ENCODE measurements at regions not wholly inside any gene's neighbourhood (a gene's known extent, or its start where the extent isn't known, plus 50 kb on each side); places are given as distances from the start of the nearest gene placed in this dataset.

DNA sequence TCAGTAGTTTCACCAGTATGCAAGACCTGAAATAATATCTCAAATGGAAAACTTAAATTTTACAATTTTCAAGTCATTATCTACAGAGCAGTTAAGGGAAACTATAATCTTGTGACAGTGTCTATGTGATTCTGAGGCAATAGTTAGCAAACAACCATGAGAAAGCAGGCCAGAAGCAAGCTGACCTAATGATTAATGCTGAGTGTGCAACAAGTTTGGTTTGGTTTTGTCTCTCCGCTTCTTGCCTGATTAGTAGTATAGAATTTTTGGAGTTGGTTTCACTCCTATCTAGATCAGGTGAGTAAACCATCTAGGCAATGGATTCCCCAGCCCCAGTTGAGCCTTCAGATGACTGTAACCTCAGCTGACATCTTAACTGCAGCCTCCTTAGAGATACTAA, 212.9 kb upstream of the NAV3 start:
- TF ChIP-seq, protein P1, sequence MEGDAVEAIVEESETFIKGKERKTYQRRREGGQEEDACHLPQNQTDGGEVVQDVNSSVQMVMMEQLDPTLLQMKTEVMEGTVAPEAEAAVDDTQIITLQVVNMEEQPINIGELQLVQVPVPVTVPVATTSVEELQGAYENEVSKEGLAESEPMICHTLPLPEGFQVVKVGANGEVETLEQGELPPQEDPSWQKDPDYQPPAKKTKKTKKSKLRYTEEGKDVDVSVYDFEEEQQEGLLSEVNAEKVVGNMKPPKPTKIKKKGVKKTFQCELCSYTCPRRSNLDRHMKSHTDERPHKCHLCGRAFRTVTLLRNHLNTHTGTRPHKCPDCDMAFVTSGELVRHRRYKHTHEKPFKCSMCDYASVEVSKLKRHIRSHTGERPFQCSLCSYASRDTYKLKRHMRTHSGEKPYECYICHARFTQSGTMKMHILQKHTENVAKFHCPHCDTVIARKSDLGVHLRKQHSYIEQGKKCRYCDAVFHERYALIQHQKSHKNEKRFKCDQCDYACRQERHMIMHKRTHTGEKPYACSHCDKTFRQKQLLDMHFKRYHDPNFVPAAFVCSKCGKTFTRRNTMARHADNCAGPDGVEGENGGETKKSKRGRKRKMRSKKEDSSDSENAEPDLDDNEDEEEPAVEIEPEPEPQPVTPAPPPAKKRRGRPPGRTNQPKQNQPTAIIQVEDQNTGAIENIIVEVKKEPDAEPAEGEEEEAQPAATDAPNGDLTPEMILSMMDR (IDR thresholded peaks at IDR 0.05): no peak
- Histone ChIP-seq H3K4me1 (no peaks in the 10 kb centered on the region), H3K36me3 (no peaks in the 10 kb centered on the region), H3K9me3 (peaks cover 14% of the 10 kb centered on the region), H3K4me3 (no peak overlapping the region), H3K27ac (no peak overlapping the region), H3K27me3 (ENCODE audit: low read depth) (no peaks in the 10 kb centered on the region)
- intact Hi-C loops (cut with DNase I): no loop called here
- DNase-seq (no peak), ATAC-seq (no peak)

DNA sequence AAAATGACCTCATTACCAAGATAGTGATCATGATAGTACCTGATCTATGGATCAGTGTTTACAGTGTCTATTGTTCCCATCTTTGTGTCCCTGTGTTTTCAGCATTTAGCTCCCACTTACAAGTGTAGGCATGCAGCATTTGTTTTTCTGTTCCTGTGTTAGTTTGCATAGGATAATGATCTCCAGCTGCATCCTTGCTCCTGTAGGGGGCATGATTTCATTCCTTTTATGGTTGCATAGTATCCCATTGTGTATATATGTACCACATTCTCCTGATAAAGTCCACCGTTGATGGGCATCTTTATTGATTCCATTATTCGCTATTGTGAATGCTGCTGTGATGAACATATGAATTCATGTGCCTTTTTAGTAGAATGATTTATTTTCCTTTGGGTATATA, 215.4 kb upstream of the NAV3 start:
- Histone ChIP-seq H3K4me1 (no peaks in the 10 kb centered on the region), H3K27me3 (ENCODE audit: low read depth) (no peaks in the 10 kb centered on the region), H3K36me3 (no peaks in the 10 kb centered on the region), H3K4me3 (no peak overlapping the region), H3K27ac (no peak overlapping the region), H3K9me3 (peaks cover 14% of the 10 kb centered on the region)
- intact Hi-C loops (cut with DNase I): no loop called here
- ATAC-seq (no peak), DNase-seq (no peak)
- TF ChIP-seq, protein P1 (IDR thresholded peaks at IDR 0.05): no peak

DNA sequence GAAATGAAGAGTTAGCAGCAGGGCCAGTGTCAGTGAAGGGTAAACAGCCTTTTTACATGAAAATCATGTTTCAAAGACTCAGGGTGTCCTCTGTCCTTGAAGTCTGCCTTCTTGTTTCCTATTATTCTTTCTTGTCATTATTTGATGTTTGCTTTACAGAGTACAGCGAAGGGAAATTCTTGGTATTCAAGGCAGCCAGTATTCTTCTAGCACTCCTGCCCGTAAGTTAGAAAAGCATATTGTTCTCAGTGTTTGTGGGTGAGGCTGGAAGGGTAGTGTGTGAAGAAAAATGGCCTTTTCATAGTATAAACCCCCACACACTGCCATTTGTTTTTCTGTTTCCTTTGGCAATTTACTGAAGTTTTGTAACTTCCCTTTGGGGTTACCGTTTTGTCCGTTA, 217.3 kb upstream of the NAV3 start:
- H3K27me3 ChIP-seq (ENCODE audit: low read depth): no peaks in the 10 kb centered on the region
- intact Hi-C loops (cut with DNase I): no loop called here
- H3K27ac ChIP-seq: no peak overlapping the region
- DNase-seq (no peak), ATAC-seq (no peak)
- H3K4me3 ChIP-seq: no peak overlapping the region
- peaks cover 14% of the 10 kb centered on the region for H3K9me3 ChIP-seq
- H3K4me1 ChIP-seq: no peaks in the 10 kb centered on the region
- H3K36me3 ChIP-seq: no peaks in the 10 kb centered on the region
- TF ChIP-seq, protein P1 (IDR thresholded peaks at IDR 0.05): no peak

DNA sequence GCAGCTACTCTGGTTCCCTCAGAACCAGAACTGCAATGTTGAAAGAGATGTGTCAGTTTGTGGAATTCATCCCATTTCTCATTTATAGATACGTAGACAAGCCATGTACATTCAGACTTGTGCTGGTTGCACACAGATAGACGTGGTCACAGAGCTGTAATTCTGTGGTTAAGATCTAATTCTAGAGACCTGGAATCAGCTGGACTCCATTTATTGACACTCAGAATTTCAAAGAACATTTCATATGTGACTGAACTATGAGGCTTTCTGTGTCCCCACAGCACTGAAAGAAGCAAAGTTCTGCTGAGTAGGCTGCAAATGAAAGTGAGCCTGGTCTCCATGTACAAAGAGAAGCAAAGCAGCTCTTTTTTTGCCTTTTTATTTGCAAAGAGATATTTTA, 220.2 kb upstream of the NAV3 start:
- no peak overlapping the region for H3K4me3 ChIP-seq
- no peak overlapping the region for H3K27ac ChIP-seq
- no peaks in the 10 kb centered on the region for H3K4me1 ChIP-seq
- ATAC-seq: no peak
- no peaks in the 10 kb centered on the region for H3K9me3 ChIP-seq
- TF ChIP-seq, protein P1 (IDR thresholded peaks at IDR 0.05): no peak
- no peaks in the 10 kb centered on the region for H3K27me3 ChIP-seq (ENCODE audit: low read depth)
- intact Hi-C loops (cut with DNase I): no loop called here
- no peaks in the 10 kb centered on the region for H3K36me3 ChIP-seq
- no peak for DNase-seq

DNA sequence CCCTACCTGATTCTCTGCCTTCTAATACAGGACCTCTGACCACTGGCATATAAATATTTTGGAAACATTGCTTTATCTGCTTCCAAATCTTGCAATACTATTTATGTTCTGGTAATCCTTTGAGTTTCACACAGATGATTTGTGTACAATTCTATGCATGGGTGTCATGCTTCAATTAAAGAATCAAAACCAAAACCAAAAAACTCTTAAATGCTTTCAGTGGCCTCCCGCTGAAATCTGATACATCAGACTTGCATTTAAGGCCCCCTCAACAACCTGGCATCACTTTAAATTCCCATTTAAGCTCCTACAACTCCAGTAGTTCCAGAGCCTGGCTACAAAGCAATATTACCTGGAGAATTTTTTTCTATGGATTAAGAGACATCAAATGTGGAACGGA, 221.7 kb upstream of the NAV3 start:
- Histone ChIP-seq H3K27me3 (ENCODE audit: low read depth) (no peaks in the 10 kb centered on the region), H3K36me3 (no peaks in the 10 kb centered on the region), H3K4me3 (no peak overlapping the region), H3K9me3 (no peaks in the 10 kb centered on the region), H3K27ac (no peak overlapping the region), H3K4me1 (no peaks in the 10 kb centered on the region)
- DNase-seq (no peak), ATAC-seq (no peak)
- intact Hi-C loops (cut with DNase I): no loop called here
- TF ChIP-seq, protein P1 (IDR thresholded peaks at IDR 0.05): no peak

DNA sequence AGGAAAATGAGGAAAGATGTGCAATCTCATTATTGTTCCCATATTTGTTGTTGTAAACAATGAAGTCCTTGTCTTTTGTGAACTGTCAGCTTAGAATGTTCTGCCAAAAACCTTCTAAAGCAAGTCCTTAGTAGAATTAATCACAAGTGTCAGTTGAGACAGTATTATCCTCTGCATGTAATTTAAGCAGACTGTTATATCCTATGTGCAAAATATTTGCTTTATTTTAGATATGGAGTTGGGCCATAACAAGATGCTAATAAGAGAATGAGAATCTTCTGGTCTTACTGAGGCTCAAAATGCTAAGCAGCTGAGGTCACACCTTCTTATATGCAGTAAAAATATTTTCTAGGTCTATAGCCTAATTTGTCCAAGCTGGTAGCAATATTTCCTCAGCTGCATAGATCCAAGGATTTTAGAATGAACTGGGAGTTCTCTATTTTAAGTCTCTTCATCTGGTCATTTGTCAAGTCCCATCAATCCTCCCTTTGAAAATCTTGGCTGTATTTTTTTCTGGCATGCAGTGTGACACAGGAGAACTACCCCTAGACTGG, 222.3 kb upstream of the NAV3 start:
- no peaks in the 10 kb centered on the region for H3K27me3 ChIP-seq (ENCODE audit: low read depth)
- H3K4me1 ChIP-seq: no peaks in the 10 kb centered on the region
- ATAC-seq (no peak), DNase-seq (no peak)
- H3K36me3 ChIP-seq: no peaks in the 10 kb centered on the region
- intact Hi-C loops (cut with DNase I): no loop called here
- no peak overlapping the region for H3K27ac ChIP-seq
- H3K9me3 ChIP-seq: no peaks in the 10 kb centered on the region
- TF ChIP-seq, protein P1 (IDR thresholded peaks at IDR 0.05): no peak
- H3K4me3 ChIP-seq: no peak overlapping the region

All from lower lobe of right lung (tissue), 2 donors.